Left forelimb (tissue), 1 donor: ENCODE measurements at regions not wholly inside any gene's neighbourhood (a gene's known extent, or its start where the extent isn't known, plus 50 kb on each side); places are given as distances from the start of the nearest gene placed in this dataset.

Source experiments
- DNase-seq: peaks from one replicate; pipeline ENCODE4 v3.0.0-alpha.2; 2018; ENCODE audit warnings: low spot score

- DNase-seq, result peak; percentile 52
These were observed 133.0 kb downstream of the ASB7 start for GRCh38 chr15:100735129-100736053.

- peak; percentile 50 for DNase-seq
These were observed 134.8 kb downstream of the ASB7 start for GRCh38 chr15:100737214-100737613.

- no peak for DNase-seq
These were observed 136.2 kb downstream of the ASB7 start for GRCh38 chr15:100738614-100739013.

GRCh38 chr15:100740138-100740537 is 137.7 kb downstream of the ASB7 start:
- DNase-seq, result no peak

GRCh38 chr15:100751585-100751984 is 128.0 kb upstream of the ALDH1A3 start:
- DNase-seq, result no peak

GRCh38 chr15:100753503-100753902 is 126.1 kb upstream of the ALDH1A3 start:
- DNase-seq, result no peak

GRCh38 chr15:100757661-100758060 is 122.0 kb upstream of the ALDH1A3 start:
- no peak for DNase-seq

GRCh38 chr15:100758555-100758954 is 121.1 kb upstream of the ALDH1A3 start:
- no peak for DNase-seq

GRCh38 chr15:100759106-100759505 is 120.5 kb upstream of the ALDH1A3 start:
- DNase-seq, result peak; percentile 64

GRCh38 chr15:100759698-100760356 is 119.8 kb upstream of the ALDH1A3 start:
- no peak for DNase-seq

GRCh38 chr15:100760357-100760903 is 119.2 kb upstream of the ALDH1A3 start:
- DNase-seq, result no peak

- DNase-seq, result peak; percentile 47
These were observed 118.2 kb upstream of the ALDH1A3 start for GRCh38 chr15:100761290-100761935.

- peak; percentile 61 for DNase-seq
These were observed 117.3 kb upstream of the ALDH1A3 start for GRCh38 chr15:100762289-100762688.

GRCh38 chr15:100762913-100763834 is 116.5 kb upstream of the ALDH1A3 start:
- peak; percentile 57 for DNase-seq

- peak; percentile 50 for DNase-seq
These were observed 115.5 kb upstream of the ALDH1A3 start for GRCh38 chr15:100763835-100764750.

- DNase-seq, result peak; percentile 77
These were observed 114.7 kb upstream of the ALDH1A3 start for GRCh38 chr15:100764778-100765466.

- peak; percentile 44 for DNase-seq
These were observed 114.0 kb upstream of the ALDH1A3 start for GRCh38 chr15:100765467-100766241.

- peak; percentile 63 for DNase-seq
These were observed 113.2 kb upstream of the ALDH1A3 start for GRCh38 chr15:100766243-100767000.
